ENCODE measurements at regions not wholly inside any gene's neighbourhood (a gene's known extent, or its start where the extent isn't known, plus 50 kb on each side); places are given as distances from the start of the nearest gene placed in this dataset.

GRCh38 chr11:116136987-116137674, 632.9 kb upstream of the CADM1 start:
- DNase-seq: no peak
- Mint-ChIP-seq H3K36me3 (ENCODE audit: low read depth) (no peaks in the 10 kb centered on the region), H3K4me3 (no peak overlapping the region), H3K27ac (no peak overlapping the region), H3K4me1 (peaks cover 45% of the 10 kb centered on the region), H3K9me3 (peaks cover 12% of the 10 kb centered on the region), H3K27me3 (ENCODE audit: low read depth, poor library complexity) (peaks cover 6% of the 10 kb centered on the region)
- no peak for TF ChIP-seq CTCF (IDR thresholded peaks at IDR 0.05)

- Mint-ChIP-seq H3K4me3 (no peak overlapping the region), H3K27me3 (ENCODE audit: low read depth, poor library complexity) (peaks cover 6% of the 10 kb centered on the region), H3K4me1 (peaks cover 57% of the 10 kb centered on the region), H3K9me3 (no peaks in the 10 kb centered on the region), H3K36me3 (ENCODE audit: low read depth) (no peaks in the 10 kb centered on the region), H3K27ac (no peak overlapping the region)
- no peak for TF ChIP-seq CTCF (IDR thresholded peaks at IDR 0.05)
- no peak for DNase-seq
These were observed 631.7 kb upstream of the CADM1 start for GRCh38 chr11:116135891-116136290.

GRCh38 chr11:116134450-116134849, 630.2 kb upstream of the CADM1 start:
- no peak overlapping the region for H3K27ac Mint-ChIP-seq
- TF ChIP-seq CTCF (IDR thresholded peaks at IDR 0.05): no peak
- H3K36me3 Mint-ChIP-seq (ENCODE audit: low read depth): no peaks in the 10 kb centered on the region
- DNase-seq: no peak
- H3K4me3 Mint-ChIP-seq: no peak overlapping the region
- no peaks in the 10 kb centered on the region for H3K9me3 Mint-ChIP-seq
- H3K27me3 Mint-ChIP-seq (ENCODE audit: low read depth, poor library complexity): peaks cover 5% of the 10 kb centered on the region
- peaks cover 70% of the 10 kb centered on the region for H3K4me1 Mint-ChIP-seq

- Mint-ChIP-seq H3K4me1 (peaks cover 64% of the 10 kb centered on the region), H3K9me3 (no peaks in the 10 kb centered on the region), H3K4me3 (no peak overlapping the region), H3K27me3 (ENCODE audit: low read depth, poor library complexity) (peaks cover 3% of the 10 kb centered on the region), H3K36me3 (ENCODE audit: low read depth) (no peaks in the 10 kb centered on the region), H3K27ac (peak overlapping the region; percentile 71)
- DNase-seq: no peak
- no peak for TF ChIP-seq CTCF (IDR thresholded peaks at IDR 0.05)
These were observed 628.2 kb upstream of the CADM1 start for GRCh38 chr11:116132273-116132978.

GRCh38 chr11:116130122-116130521, 625.9 kb upstream of the CADM1 start:
- H3K27ac Mint-ChIP-seq: no peak overlapping the region
- no peaks in the 10 kb centered on the region for H3K9me3 Mint-ChIP-seq
- H3K36me3 Mint-ChIP-seq (ENCODE audit: low read depth): no peaks in the 10 kb centered on the region
- H3K4me1 Mint-ChIP-seq: peaks cover 57% of the 10 kb centered on the region
- peaks cover 3% of the 10 kb centered on the region for H3K27me3 Mint-ChIP-seq (ENCODE audit: low read depth, poor library complexity)
- no peak for TF ChIP-seq CTCF (IDR thresholded peaks at IDR 0.05)
- no peak overlapping the region for H3K4me3 Mint-ChIP-seq
- no peak for DNase-seq

GRCh38 chr11:116129456-116129855, 625.2 kb upstream of the CADM1 start:
- H3K9me3 Mint-ChIP-seq: no peaks in the 10 kb centered on the region
- no peaks in the 10 kb centered on the region for H3K36me3 Mint-ChIP-seq (ENCODE audit: low read depth)
- no peak overlapping the region for H3K4me3 Mint-ChIP-seq
- no peak for TF ChIP-seq CTCF (IDR thresholded peaks at IDR 0.05)
- H3K27me3 Mint-ChIP-seq (ENCODE audit: low read depth, poor library complexity): peaks cover 3% of the 10 kb centered on the region
- no peak overlapping the region for H3K27ac Mint-ChIP-seq
- DNase-seq: no peak
- peaks cover 54% of the 10 kb centered on the region for H3K4me1 Mint-ChIP-seq

All from nephron progenitor cell (in vitro differentiated cells).